HL-60 (cell line): ENCODE measurements at regions not wholly inside any gene's neighbourhood (a gene's known extent, or its start where the extent isn't known, plus 50 kb on each side); places are given as distances from the start of the nearest gene placed in this dataset.

Experiments used
- CTCF ChIP-seq: IDR thresholded peaks from one replicate; pipeline ENCODE4 v1.5.1; 2011; ENCODE audit warnings: low read length, control low read depth, inconsistent platforms; ENCODE audit not compliant: insufficient read depth
- GABPA ChIP-seq: IDR thresholded peaks from 2 replicates; pipeline ENCODE4 v1.6.1; 2012; ENCODE audit warnings: low read depth
- POLR2AphosphoS5 ChIP-seq: IDR thresholded peaks from 2 replicates; pipeline ENCODE4 v1.6.1; 2012; ENCODE audit warnings: low read depth
- TF ChIP-seq, protein P1 (sequence below): IDR thresholded peaks from 2 replicates; pipeline ENCODE4 v1.6.1; 2012; ENCODE audit warnings: low read depth; ENCODE audit not compliant: insufficient replicate concordance

DNA sequence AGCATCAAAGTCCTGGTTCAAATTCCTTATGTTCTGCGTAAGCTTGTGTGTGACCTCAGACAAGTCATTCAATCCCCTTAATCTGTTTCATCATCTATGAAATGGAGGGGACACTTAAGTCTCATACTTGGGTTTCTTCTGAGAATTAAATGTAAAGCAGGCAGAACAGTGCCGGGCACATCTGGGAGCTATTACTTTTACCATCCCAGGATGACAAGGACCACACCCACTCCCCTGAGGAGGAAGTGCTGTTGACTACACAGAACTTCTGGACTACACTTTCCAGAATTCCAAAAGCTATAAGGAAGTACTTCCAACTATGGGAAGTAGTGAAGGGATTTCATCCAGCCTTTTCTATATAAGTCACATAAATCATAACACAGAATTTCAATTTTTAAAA, 294.9 kb downstream of the IPMK start:
- TF ChIP-seq CTCF (no peak), POLR2AphosphoS5 (no peak), GABPA (no peak)
- TF ChIP-seq, protein P1, sequence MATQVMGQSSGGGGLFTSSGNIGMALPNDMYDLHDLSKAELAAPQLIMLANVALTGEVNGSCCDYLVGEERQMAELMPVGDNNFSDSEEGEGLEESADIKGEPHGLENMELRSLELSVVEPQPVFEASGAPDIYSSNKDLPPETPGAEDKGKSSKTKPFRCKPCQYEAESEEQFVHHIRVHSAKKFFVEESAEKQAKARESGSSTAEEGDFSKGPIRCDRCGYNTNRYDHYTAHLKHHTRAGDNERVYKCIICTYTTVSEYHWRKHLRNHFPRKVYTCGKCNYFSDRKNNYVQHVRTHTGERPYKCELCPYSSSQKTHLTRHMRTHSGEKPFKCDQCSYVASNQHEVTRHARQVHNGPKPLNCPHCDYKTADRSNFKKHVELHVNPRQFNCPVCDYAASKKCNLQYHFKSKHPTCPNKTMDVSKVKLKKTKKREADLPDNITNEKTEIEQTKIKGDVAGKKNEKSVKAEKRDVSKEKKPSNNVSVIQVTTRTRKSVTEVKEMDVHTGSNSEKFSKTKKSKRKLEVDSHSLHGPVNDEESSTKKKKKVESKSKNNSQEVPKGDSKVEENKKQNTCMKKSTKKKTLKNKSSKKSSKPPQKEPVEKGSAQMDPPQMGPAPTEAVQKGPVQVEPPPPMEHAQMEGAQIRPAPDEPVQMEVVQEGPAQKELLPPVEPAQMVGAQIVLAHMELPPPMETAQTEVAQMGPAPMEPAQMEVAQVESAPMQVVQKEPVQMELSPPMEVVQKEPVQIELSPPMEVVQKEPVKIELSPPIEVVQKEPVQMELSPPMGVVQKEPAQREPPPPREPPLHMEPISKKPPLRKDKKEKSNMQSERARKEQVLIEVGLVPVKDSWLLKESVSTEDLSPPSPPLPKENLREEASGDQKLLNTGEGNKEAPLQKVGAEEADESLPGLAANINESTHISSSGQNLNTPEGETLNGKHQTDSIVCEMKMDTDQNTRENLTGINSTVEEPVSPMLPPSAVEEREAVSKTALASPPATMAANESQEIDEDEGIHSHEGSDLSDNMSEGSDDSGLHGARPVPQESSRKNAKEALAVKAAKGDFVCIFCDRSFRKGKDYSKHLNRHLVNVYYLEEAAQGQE = no peak
